GM23338 (cell line): ENCODE measurements at regions not wholly inside any gene's neighbourhood (a gene's known extent, or its start where the extent isn't known, plus 50 kb on each side); places are given as distances from the start of the nearest gene placed in this dataset.

Experiments
- ATAC-seq: fragments of 200-7000 bp; cut with Tn5 transposase; 3 replicates; pipeline ENCODE4 v1.9.1; 2020
- DNase-seq: peaks from one replicate; pipeline ENCODE4 v3.0.0-alpha.2; 2015; ENCODE audit warnings: low spot score
- H2AFZ ChIP-seq: fragments of 200-600 bp; sonication (generic); 2 replicates; pipeline ENCODE4 v1.8.0; 2016; ENCODE audit warnings: antibody characterized with exemption, mild to moderate bottlenecking, moderate library complexity
- H3F3A ChIP-seq: fragments of 200-600 bp; sonication (generic); replicated peaks from 2 replicates; pipeline ENCODE4 v1.8.0; 2017; ENCODE audit warnings: antibody characterized with exemption, mixed run types, low read depth
- H3K27ac ChIP-seq: fragments of 200-600 bp; sonication (generic); 2 replicates; pipeline ENCODE4 v1.6.1; 2016; ENCODE audit warnings: low read depth
- H3K27me3 ChIP-seq: fragments of 200-600 bp; sonication (generic); 2 replicates; pipeline ENCODE4 v1.8.0; 2016; ENCODE audit warnings: mild to moderate bottlenecking, mixed run types, moderate library complexity; ENCODE audit not compliant: insufficient read depth
- H3K36me3 ChIP-seq: fragments of 200-600 bp; sonication (generic); 2 replicates; pipeline ENCODE4 v1.8.0; 2016; ENCODE audit warnings: mild to moderate bottlenecking; ENCODE audit not compliant: insufficient read depth
- H3K4me1 ChIP-seq: fragments of 200-600 bp; sonication (generic); 2 replicates; pipeline ENCODE4 v1.8.0; 2016; ENCODE audit warnings: mild to moderate bottlenecking, moderate library complexity; ENCODE audit not compliant: insufficient read depth
- H3K4me2 ChIP-seq: fragments of 200-600 bp; sonication (generic); 2 replicates; pipeline ENCODE4 v1.7.1; 2017; ENCODE audit warnings: mixed run types
- H3K4me3 ChIP-seq: fragments of 200-600 bp; sonication (generic); 2 replicates; pipeline ENCODE4 v1.6.1; 2016; ENCODE audit warnings: mixed run types
- H3K79me2 ChIP-seq: fragments of 200-600 bp; sonication (generic); replicated peaks from 2 replicates; pipeline ENCODE4 v1.8.0; 2017; ENCODE audit warnings: mild to moderate bottlenecking; ENCODE audit not compliant: insufficient read depth
- H3K9me2 ChIP-seq: fragments of 200-600 bp; sonication (generic); 2 replicates; pipeline ENCODE4 v1.8.0; 2017; ENCODE audit not compliant: insufficient read depth
- H4K20me1 ChIP-seq: fragments of 200-600 bp; sonication (generic); replicated peaks from 2 replicates; pipeline ENCODE4 v1.8.0; 2017; ENCODE audit warnings: mild to moderate bottlenecking; ENCODE audit not compliant: insufficient read depth
- H3K27ac Mint-ChIP-seq: 2 replicates; pipeline ENCODE4 v1.8.0; 2020; ENCODE audit warnings: inconsistent platforms, mild to moderate bottlenecking, moderate library complexity, mixed read lengths
- H3K27me3 Mint-ChIP-seq: 3 replicates; pipeline ENCODE4 v1.8.0; 2022; ENCODE audit warnings: low read depth, mild to moderate bottlenecking, moderate library complexity, mixed read lengths, inconsistent platforms; ENCODE audit not compliant: insufficient read depth, poor library complexity
- H3K36me3 Mint-ChIP-seq: 3 replicates; pipeline ENCODE4 v1.8.0; 2021; ENCODE audit warnings: low read depth, mild to moderate bottlenecking, inconsistent platforms, moderate library complexity, mixed read lengths
- H3K4me1 Mint-ChIP-seq: 3 replicates; pipeline ENCODE4 v1.8.0; 2020; ENCODE audit warnings: mild to moderate bottlenecking, inconsistent platforms, mixed read lengths
- H3K4me3 Mint-ChIP-seq: 3 replicates; pipeline ENCODE4 v1.8.0; 2021; ENCODE audit warnings: moderate library complexity, mild to moderate bottlenecking, inconsistent platforms, mixed read lengths
- H3K9me3 Mint-ChIP-seq: 3 replicates; pipeline ENCODE4 v1.8.0; 2020; ENCODE audit warnings: moderate library complexity, mild to moderate bottlenecking, inconsistent platforms, mixed read lengths
- CREB1 ChIP-seq: fragments of 250-450 bp; sonication (Bioruptor Pico); IDR thresholded peaks from 2 replicates; pipeline ENCODE4 v1.5.0; 2020; ENCODE audit warnings: low read depth, mild to moderate bottlenecking, moderate library complexity
- CTCF ChIP-seq, 2 experiments: fragments of 200-600 bp in 1 of 2; sonication (generic) in 1 of 2; conservative IDR thresholded peaks; 2 replicates each; pipeline versions ENCODE4 v1.5.1 to v1.6.1; 2016 to 2017; ENCODE audit warnings: antibody characterized with exemption in 2 of 2, low read depth in 2 of 2, mild to moderate bottlenecking in 2 of 2, moderate library complexity in 1 of 2
- ETS1 ChIP-seq: IDR thresholded peaks from 2 replicates; pipeline ENCODE4 v1.6.1; 2016; ENCODE audit warnings: antibody characterized with exemption
- ZNF114 ChIP-seq: fragments of 250-450 bp; sonication (Bioruptor Pico); IDR thresholded peaks from 2 replicates; pipeline ENCODE4 v1.5.0; 2020; ENCODE audit warnings: mild to moderate bottlenecking, moderate library complexity
- ZNF331 ChIP-seq: fragments of 250-450 bp; sonication (Bioruptor Pico); IDR thresholded peaks from 2 replicates; pipeline ENCODE4 v1.5.0; 2020; ENCODE audit warnings: low read depth, mild to moderate bottlenecking, moderate library complexity

- no peak for TF ChIP-seq ETS1
- no peak for ATAC-seq
- Histone ChIP-seq H3K9me2 (no peaks in the 10 kb centered on the region), H3K4me1 (no peaks in the 10 kb centered on the region), H3K79me2 (no peaks in the 10 kb centered on the region), H3K27me3 (no peaks in the 10 kb centered on the region), H3K4me3 (no peak overlapping the region), H3F3A (no peaks in the 10 kb centered on the region), H2AFZ (no peak overlapping the region), H4K20me1 (no peaks in the 10 kb centered on the region), H3K36me3 (no peaks in the 10 kb centered on the region), H3K27ac (no peak overlapping the region), H3K4me2 (no peak overlapping the region)
- no peak for DNase-seq
- H3K27ac Mint-ChIP-seq: no peak overlapping the region
- no peaks in the 10 kb centered on the region; the same call in 2 of the 3 replicates for H3K9me3 Mint-ChIP-seq
- peaks cover 2% of the 10 kb centered on the region for H3K27me3 Mint-ChIP-seq
- H3K4me3 Mint-ChIP-seq: no peak overlapping the region
- H3K36me3 Mint-ChIP-seq: no peaks in the 10 kb centered on the region; the same call in 2 of the 3 replicates
- H3K4me1 Mint-ChIP-seq: no peaks in the 10 kb centered on the region
Measured at GRCh38 chr6:71665931-71666330, 220.4 kb upstream of the RIMS1 start.

GRCh38 chr6:71672876-71673275, 213.5 kb upstream of the RIMS1 start:
- ATAC-seq: no peak
- no peaks in the 10 kb centered on the region for H3K9me2 ChIP-seq
- no peaks in the 10 kb centered on the region for H3K27me3 ChIP-seq
- H3K36me3 ChIP-seq: no peaks in the 10 kb centered on the region
- H3K27ac Mint-ChIP-seq: no peak overlapping the region
- no peak overlapping the region for H3K4me3 ChIP-seq
- no peaks in the 10 kb centered on the region for H3F3A ChIP-seq
- H2AFZ ChIP-seq: no peak overlapping the region
- H3K4me2 ChIP-seq: no peak overlapping the region
- DNase-seq: no peak
- TF ChIP-seq CREB1 (CRISPR knock-in tag) (no peak), ZNF114 (CRISPR knock-in tag) (no peak), CTCF (conservative IDR thresholded peaks at IDR 0.05; ENCODE audit: low read depth in 2 of 2) (no peak), ZNF331 (CRISPR knock-in tag) (no peak)
- peaks cover 10% of the 10 kb centered on the region; the same call in 1 of the 2 replicates for H3K4me1 ChIP-seq
- no peak overlapping the region for H3K27ac ChIP-seq
- no peaks in the 10 kb centered on the region for H3K9me3 Mint-ChIP-seq
- no peaks in the 10 kb centered on the region for H3K79me2 ChIP-seq
- peaks cover 15% of the 10 kb centered on the region; the same call in 2 of the 3 replicates for H3K4me1 Mint-ChIP-seq
- no peaks in the 10 kb centered on the region for H3K36me3 Mint-ChIP-seq
- H4K20me1 ChIP-seq: no peaks in the 10 kb centered on the region
- no peaks in the 10 kb centered on the region for H3K27me3 Mint-ChIP-seq
- H3K4me3 Mint-ChIP-seq: no peak overlapping the region

- Histone ChIP-seq H3K4me2 (no peak overlapping the region), H2AFZ (no peak overlapping the region), H3K79me2 (no peaks in the 10 kb centered on the region), H3K27ac (no peak overlapping the region), H3K4me3 (no peak overlapping the region), H3K36me3 (no peaks in the 10 kb centered on the region), H3K4me1 (peaks cover 14% of the 10 kb centered on the region; the same call in 1 of the 2 replicates), H3K27me3 (no peaks in the 10 kb centered on the region), H3K9me2 (no peaks in the 10 kb centered on the region), H4K20me1 (no peaks in the 10 kb centered on the region), H3F3A (no peaks in the 10 kb centered on the region)
- DNase-seq (peak; percentile 44), ATAC-seq (peak; percentile 67)
- no peaks in the 10 kb centered on the region for H3K27me3 Mint-ChIP-seq
- peaks cover 15% of the 10 kb centered on the region; the same call in 2 of the 3 replicates for H3K4me1 Mint-ChIP-seq
- TF ChIP-seq CTCF (conservative IDR thresholded peaks at IDR 0.05; ENCODE audit: low read depth in 2 of 2): no peak
- no peaks in the 10 kb centered on the region for H3K9me3 Mint-ChIP-seq
- no peak overlapping the region for H3K4me3 Mint-ChIP-seq
- no peaks in the 10 kb centered on the region for H3K36me3 Mint-ChIP-seq
- H3K27ac Mint-ChIP-seq: no peak overlapping the region
Measured at GRCh38 chr6:71675386-71675785, 211.0 kb upstream of the RIMS1 start.
